Heart left ventricle (tissue), 13 donors: ENCODE measurements at regions not wholly inside any gene's neighbourhood (a gene's known extent, or its start where the extent isn't known, plus 50 kb on each side); places are given as distances from the start of the nearest gene placed in this dataset.

Source experiments
- POLR2A ChIP-seq, 2 donors: fragments of 450-650 bp; IDR thresholded peaks; one replicate each; pipeline ENCODE4 v1.6.1; 2017; ENCODE audit warnings: antibody characterized with exemption in 2 of 2, mild to moderate bottlenecking in 2 of 2, moderate library complexity in 2 of 2
- TF ChIP-seq, protein P1 (sequence below), 12 donors: fragments of 200-600 bp; sonication (generic) in 4 of 12; IDR thresholded peaks; one replicate each; pipeline versions ENCODE4 v1.5.0 to v1.8.0; 2018 to 2022; ENCODE audit warnings: antibody characterized with exemption in 12 of 12, mild to moderate bottlenecking in 5 of 12
- donor health status: ischemic (EF 13 %, LVEDD 7.1; RV severe dilation, severe dysfunction).
- donor health status: DM: no; HTN: yes; CAD: no.
- donor health status: DM: no; HTN: no; CAD: no.
- donor health status: ischemic (EF 25% LVEDD 6.9; RV normal size, moderate dysfunction).
- donor health status: ischemic (EF 25% LVEDD 5.7; RV mildly dilated, moderate dysfunction).
- donor health status: ischemic (EF 35%, LVEDD 5.7; RV mildly dilated, moderate dysfunction).
- donor health status: nonischemic (EF 11% LVEDD 7.7; RV severe dilation, severe dysfunction).
- donor health status: DM: yes; HTN: yes; CAD: no.
- donor health status: PGD.
- donor health status: ischemic (EF 29% LVEDD 5.4; RV normal size, mild dysfunction).
- donor health status: nonischemic (EF 23%, LVEDD 6.1; RV moderate dilation, normal function).

DNA sequence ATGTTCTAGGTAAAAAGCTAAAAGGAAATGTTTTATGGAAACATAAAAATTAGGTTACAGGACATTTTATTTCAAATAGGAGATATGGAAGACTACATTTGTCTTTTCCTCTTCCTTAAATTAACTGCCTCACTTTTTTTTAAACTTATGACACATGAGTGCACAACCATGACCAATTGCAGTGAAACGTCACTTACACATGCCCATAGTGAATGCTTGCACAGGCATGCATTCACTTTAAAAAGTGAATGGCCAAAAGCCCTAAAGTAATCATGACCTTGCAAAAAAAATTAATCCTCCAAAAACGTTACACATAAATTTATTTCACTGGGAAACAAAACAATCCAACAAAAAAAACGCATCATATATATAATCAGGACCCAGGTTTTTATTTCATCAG, 343.2 kb upstream of the TMTC1 start:
- TF ChIP-seq, protein P1, sequence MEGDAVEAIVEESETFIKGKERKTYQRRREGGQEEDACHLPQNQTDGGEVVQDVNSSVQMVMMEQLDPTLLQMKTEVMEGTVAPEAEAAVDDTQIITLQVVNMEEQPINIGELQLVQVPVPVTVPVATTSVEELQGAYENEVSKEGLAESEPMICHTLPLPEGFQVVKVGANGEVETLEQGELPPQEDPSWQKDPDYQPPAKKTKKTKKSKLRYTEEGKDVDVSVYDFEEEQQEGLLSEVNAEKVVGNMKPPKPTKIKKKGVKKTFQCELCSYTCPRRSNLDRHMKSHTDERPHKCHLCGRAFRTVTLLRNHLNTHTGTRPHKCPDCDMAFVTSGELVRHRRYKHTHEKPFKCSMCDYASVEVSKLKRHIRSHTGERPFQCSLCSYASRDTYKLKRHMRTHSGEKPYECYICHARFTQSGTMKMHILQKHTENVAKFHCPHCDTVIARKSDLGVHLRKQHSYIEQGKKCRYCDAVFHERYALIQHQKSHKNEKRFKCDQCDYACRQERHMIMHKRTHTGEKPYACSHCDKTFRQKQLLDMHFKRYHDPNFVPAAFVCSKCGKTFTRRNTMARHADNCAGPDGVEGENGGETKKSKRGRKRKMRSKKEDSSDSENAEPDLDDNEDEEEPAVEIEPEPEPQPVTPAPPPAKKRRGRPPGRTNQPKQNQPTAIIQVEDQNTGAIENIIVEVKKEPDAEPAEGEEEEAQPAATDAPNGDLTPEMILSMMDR (IDR thresholded peaks at IDR 0.05): no peak
- TF ChIP-seq POLR2A (IDR thresholded peaks at IDR 0.05): no peak
